Endothelial cell of umbilical vein (primary cell): ENCODE measurements at regions not wholly inside any gene's neighbourhood (a gene's known extent, or its start where the extent isn't known, plus 50 kb on each side); places are given as distances from the start of the nearest gene placed in this dataset.

Experiments used
- BruUV-seq: library from RNA; stranded (reverse); fragments of 400-500 nt; replicated peaks from 2 replicates; lab custom pipeline; 2021; lab: Mats Ljungman, UMichigan
- CTCF ChIA-PET: fragments of 300-600, 350-600 bp; sonication (Branson Sonifier 250); formaldehyde crosslinking; loops from one replicate; lab custom pipeline; 2021; ENCODE audit warnings: antibody characterized with exemption, inconsistent platforms; lab: Charles Lee
- POLR2A ChIA-PET: fragments of 300-600, 350-600 bp; sonication (Branson Sonifier 250); formaldehyde crosslinking; loops from one replicate; lab custom pipeline; 2021; ENCODE audit warnings: antibody characterized with exemption, inconsistent platforms; lab: Charles Lee
- DNase-seq: peaks from one replicate; pipeline ENCODE4 v3.0.0-alpha.2; 2011; ENCODE audit warnings: low read depth, low spot score
- FAIRE-seq: peaks from 2 replicates; lab custom pipeline; 2011; peaks lifted over from hg19 to GRCh38; lab: Jason Lieb, UNC
- H2AFZ ChIP-seq: 2 replicates; pipeline ENCODE4 v1.6.0; 2012; ENCODE audit warnings: low read depth, low read length, control low read depth, inconsistent platforms
- H3K27ac ChIP-seq: 2 replicates; pipeline ENCODE4 v1.5.1; 2011; ENCODE audit warnings: low read depth, mild to moderate bottlenecking, control low read depth, low read length, moderate library complexity; ENCODE audit not compliant: insufficient read depth
- H3K27me3 ChIP-seq, 2 experiments: 2 replicates each; pipeline versions ENCODE4 v1.6.0 to v1.6.1; 2011; ENCODE audit warnings: low read length in 2 of 2, mixed read lengths in 1 of 2; ENCODE audit not compliant: control insufficient read depth in 2 of 2, insufficient read depth in 2 of 2
- H3K36me3 ChIP-seq, 2 experiments: 2 replicates in 1 of 2; 3 replicates in 1 of 2; pipeline ENCODE4 v1.5.1; 2011; ENCODE audit warnings: low read length in 2 of 2, mild to moderate bottlenecking in 1 of 2, moderate library complexity in 1 of 2; ENCODE audit not compliant: control insufficient read depth in 2 of 2, insufficient read depth in 2 of 2; ENCODE audit errors: extremely low read depth in 1 of 2
- H3K4me1 ChIP-seq: 3 replicates; pipeline ENCODE4 v1.5.1; 2011; ENCODE audit warnings: mild to moderate bottlenecking, low read length; ENCODE audit not compliant: control insufficient read depth, insufficient read depth; ENCODE audit errors: extremely low read depth
- H3K4me2 ChIP-seq: 2 replicates; pipeline ENCODE4 v1.6.1; 2011; ENCODE audit warnings: low read length, control low read depth, mixed read lengths; ENCODE audit not compliant: insufficient read depth
- H3K4me3 ChIP-seq, 3 experiments: fragments of 200-600 bp in 1 of 3; sonication (generic), shearing (Covaris generic) in 1 of 3; replicated peaks in 1 of 3; 2 replicates each; pipeline ENCODE4 v1.5.1; 2011 to 2016; ENCODE audit warnings: control low read depth in 3 of 3, low read length in 3 of 3, mild to moderate bottlenecking in 2 of 3, inconsistent platforms in 1 of 3, low read depth in 1 of 3, moderate library complexity in 1 of 3; ENCODE audit not compliant: insufficient read depth in 1 of 3
- H3K79me2 ChIP-seq: 2 replicates; pipeline ENCODE4 v1.6.0; 2012; ENCODE audit warnings: low read length, inconsistent platforms; ENCODE audit not compliant: control insufficient read depth, insufficient read depth
- H3K9ac ChIP-seq: replicated peaks from 2 replicates; pipeline ENCODE3; 2011; ENCODE audit warnings: low read length, control low read depth; ENCODE audit not compliant: insufficient read depth; ENCODE audit errors: extremely low read depth
- H3K9me1 ChIP-seq: replicated peaks from 3 replicates; pipeline ENCODE4 v1.6.0; 2011; ENCODE audit warnings: mild to moderate bottlenecking, low read length; ENCODE audit not compliant: control insufficient read depth, insufficient read depth; ENCODE audit errors: extremely low read depth
- H3K9me3 ChIP-seq: replicated peaks from 2 replicates; pipeline ENCODE4 v1.5.1; 2012; ENCODE audit warnings: low read length, inconsistent platforms; ENCODE audit not compliant: control insufficient read depth, insufficient read depth
- H4K20me1 ChIP-seq: replicated peaks from 2 replicates; pipeline ENCODE3; 2011; ENCODE audit warnings: mild to moderate bottlenecking, low read length; ENCODE audit not compliant: control insufficient read depth, insufficient read depth; ENCODE audit errors: extremely low read depth
- EZH2 ChIP-seq: IDR thresholded peaks from 2 replicates; pipeline ENCODE4 v1.6.1; 2012; ENCODE audit warnings: borderline replicate concordance, low read depth, mild to moderate bottlenecking, moderate library complexity, low read length, inconsistent platforms; ENCODE audit not compliant: severe bottlenecking
- FOS ChIP-seq: IDR thresholded peaks from 2 replicates; pipeline ENCODE4 v1.6.1; 2011; ENCODE audit warnings: mild to moderate bottlenecking, low read length, moderate library complexity, borderline replicate concordance; ENCODE audit not compliant: insufficient read depth
- GATA2 ChIP-seq: IDR thresholded peaks from 2 replicates; pipeline ENCODE4 v1.7.0; 2011; ENCODE audit warnings: low read depth, mild to moderate bottlenecking, moderate library complexity, mixed read lengths, low read length; ENCODE audit not compliant: insufficient read length, insufficient read depth
- JUN ChIP-seq: IDR thresholded peaks from 2 replicates; pipeline ENCODE4 v1.6.1; 2011; ENCODE audit warnings: borderline replicate concordance, low read depth; ENCODE audit not compliant: insufficient read length, insufficient read depth
- MYC ChIP-seq: IDR thresholded peaks from one replicate; pipeline ENCODE4 v1.6.1; 2011; ENCODE audit warnings: mild to moderate bottlenecking, low read depth, low read length
- POLR2A ChIP-seq: IDR thresholded peaks from 2 replicates; pipeline ENCODE4 v1.6.1; 2012; ENCODE audit warnings: low read depth, mild to moderate bottlenecking, control low read depth, low read length
- POLR2AphosphoS5 ChIP-seq: IDR thresholded peaks from 2 replicates; pipeline ENCODE4 v1.6.1; 2012; ENCODE audit warnings: low read depth, mild to moderate bottlenecking, control low read depth, low read length, moderate library complexity; ENCODE audit not compliant: insufficient read depth
- dilution Hi-C: fragments of 300-500 bp; cut with MboI; formaldehyde crosslinking; loops from one replicate; pipeline ENCODE4 v1.15.0; 2019; ENCODE audit warnings: low sequenced_read_pairs; ENCODE audit not compliant: extremely low pct_ligation_motif_present
- intact Hi-C: fragments of 100-400 bp; cut with micrococcal nuclease; formaldehyde crosslinking; loops from one replicate; pipeline ENCODE4 v1.10.0; 2022
- TF ChIP-seq, protein P1 (sequence below): IDR thresholded peaks from 2 replicates; pipeline ENCODE4 v1.6.1; 2011; ENCODE audit not compliant: insufficient read depth, insufficient read length
- TF ChIP-seq, protein P2 (sequence below), 2 donors: IDR thresholded peaks; 1 replicate in 1 of 2; 2 replicates in 1 of 2; pipeline ENCODE4 v1.5.1; 2011; ENCODE audit warnings: low read length in 2 of 2, mild to moderate bottlenecking in 2 of 2, moderate library complexity in 2 of 2, control low read depth in 1 of 2, inconsistent platforms in 1 of 2, low read depth in 1 of 2; ENCODE audit not compliant: insufficient read depth in 1 of 2; ENCODE audit errors: extremely low read depth in 1 of 2

- dilution Hi-C loops, result no loop called here
- H3K4me2 ChIP-seq, result no peak overlapping the region
- TF ChIP-seq JUN (no peak), FOS (no peak), POLR2AphosphoS5 (no peak), GATA2 (no peak), MYC (no peak), EZH2 (no peak), POLR2A (no peak)
- TF ChIP-seq, protein P1, sequence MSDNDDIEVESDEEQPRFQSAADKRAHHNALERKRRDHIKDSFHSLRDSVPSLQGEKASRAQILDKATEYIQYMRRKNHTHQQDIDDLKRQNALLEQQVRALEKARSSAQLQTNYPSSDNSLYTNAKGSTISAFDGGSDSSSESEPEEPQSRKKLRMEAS, result no peak
- TF ChIP-seq, protein P2, sequence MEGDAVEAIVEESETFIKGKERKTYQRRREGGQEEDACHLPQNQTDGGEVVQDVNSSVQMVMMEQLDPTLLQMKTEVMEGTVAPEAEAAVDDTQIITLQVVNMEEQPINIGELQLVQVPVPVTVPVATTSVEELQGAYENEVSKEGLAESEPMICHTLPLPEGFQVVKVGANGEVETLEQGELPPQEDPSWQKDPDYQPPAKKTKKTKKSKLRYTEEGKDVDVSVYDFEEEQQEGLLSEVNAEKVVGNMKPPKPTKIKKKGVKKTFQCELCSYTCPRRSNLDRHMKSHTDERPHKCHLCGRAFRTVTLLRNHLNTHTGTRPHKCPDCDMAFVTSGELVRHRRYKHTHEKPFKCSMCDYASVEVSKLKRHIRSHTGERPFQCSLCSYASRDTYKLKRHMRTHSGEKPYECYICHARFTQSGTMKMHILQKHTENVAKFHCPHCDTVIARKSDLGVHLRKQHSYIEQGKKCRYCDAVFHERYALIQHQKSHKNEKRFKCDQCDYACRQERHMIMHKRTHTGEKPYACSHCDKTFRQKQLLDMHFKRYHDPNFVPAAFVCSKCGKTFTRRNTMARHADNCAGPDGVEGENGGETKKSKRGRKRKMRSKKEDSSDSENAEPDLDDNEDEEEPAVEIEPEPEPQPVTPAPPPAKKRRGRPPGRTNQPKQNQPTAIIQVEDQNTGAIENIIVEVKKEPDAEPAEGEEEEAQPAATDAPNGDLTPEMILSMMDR (IDR thresholded peaks at IDR 0.05; ENCODE audit: extremely low read depth in 1 of 2, insufficient read depth in 1 of 2, low read depth in 1 of 2, low read length in 2 of 2), result no peak
- H3K79me2 ChIP-seq, result no peaks in the 10 kb centered on the region
- H3K4me3 ChIP-seq, result no peak overlapping the region
- POLR2A ChIA-PET, result no interaction called here
- H3K9me1 ChIP-seq, result no peaks in the 10 kb centered on the region
- peaks cover 51% of the 10 kb centered on the region for H3K4me1 ChIP-seq
- no peak for FAIRE-seq
- H3K9me3 ChIP-seq, result no peaks in the 10 kb centered on the region
- no peaks in the 10 kb centered on the region for H4K20me1 ChIP-seq
- CTCF ChIA-PET, result interaction anchor here (0.7 to 2.3 kb wide), 8 partner anchors 11 to 383 kb away, joined by 3 to 8 read pairs (median 4); no protein-coding TSS in a partner anchor
- H2AFZ ChIP-seq, result peak overlapping the region; percentile 27
- no peak overlapping the region for H3K9ac ChIP-seq
- intact Hi-C loops, result loop anchor here (1.0 to 10.0 kb wide), 2 partner anchors 11 to 695 kb away; partner anchors contain the start of gene TP53BP2
- no peak overlapping the region for H3K27ac ChIP-seq
- H3K36me3 ChIP-seq, result no peaks in the 10 kb centered on the region
- no TSS peak for BruUV-seq
- no peak for DNase-seq
- H3K27me3 ChIP-seq, result no peaks in the 10 kb centered on the region
These were observed 76.1 kb upstream of the CNIH3 start for GRCh38 chr1:224539971-224540370.
